Activated CD8-positive, alpha-beta memory T cell treated with anti-CD3 and anti-CD28 coated beads for 4 hours (primary cell): ENCODE measurements at regions not wholly inside any gene's neighbourhood (a gene's known extent, or its start where the extent isn't known, plus 50 kb on each side); places are given as distances from the start of the nearest gene placed in this dataset.

Experiments used
- DNase-seq, 2 donors: peaks; one replicate each; pipeline ENCODE4 v3.0.0-alpha.2; 2020; ENCODE audit warnings: low read depth in 2 of 2

DNA sequence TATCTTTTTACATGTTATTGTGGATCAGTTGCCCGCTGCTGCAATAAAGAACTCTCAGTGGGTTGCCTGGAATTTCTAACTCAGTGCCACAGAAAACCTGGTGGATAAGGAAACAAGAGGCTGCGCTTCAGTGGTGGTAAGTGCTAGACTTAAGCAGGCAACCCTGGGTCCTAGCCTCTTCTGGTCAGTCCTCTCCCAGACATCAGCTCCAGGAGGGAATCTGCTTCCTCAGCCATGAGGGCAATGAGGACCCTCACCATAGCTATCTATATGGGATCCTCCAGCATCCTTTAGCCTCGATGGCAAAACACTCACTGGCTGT lies 490.7 kb upstream of the SULF2 start:
- DNase-seq: no peak

DNA sequence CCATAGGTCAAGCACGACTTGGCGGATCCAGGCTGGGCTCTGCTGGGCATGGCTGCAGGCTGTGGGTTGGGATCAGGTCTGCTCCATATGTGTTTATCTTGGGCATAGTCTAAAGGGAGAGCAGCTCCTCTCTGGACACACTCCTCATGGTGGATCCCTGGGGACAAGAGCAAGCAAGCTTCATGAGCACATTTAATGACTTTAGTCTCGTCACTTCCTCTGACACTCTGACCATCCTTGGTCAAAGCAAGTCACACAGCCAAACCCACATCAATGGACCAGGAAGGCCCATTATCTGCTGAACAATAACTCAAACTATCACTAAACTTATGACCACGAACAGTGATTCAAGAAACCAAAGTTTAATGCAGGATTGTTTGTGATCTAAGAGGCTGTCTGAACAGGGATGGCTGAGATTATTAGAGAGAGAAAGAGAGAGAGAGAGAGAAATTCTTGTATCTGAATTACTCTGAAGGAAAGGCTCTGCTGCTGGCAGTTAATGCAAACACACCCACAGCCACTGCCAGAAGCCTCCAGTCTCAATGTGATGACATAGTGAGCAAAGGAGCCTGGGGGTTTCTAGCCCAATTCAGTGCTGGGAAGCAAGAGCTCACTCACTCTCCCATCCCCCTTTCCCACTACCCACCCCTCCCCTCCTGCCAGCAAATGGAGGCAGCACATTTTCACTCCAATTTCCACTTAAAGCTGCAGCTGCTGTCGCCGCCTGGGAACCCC lies 490.2 kb upstream of the SULF2 start:
- DNase-seq: no peak

DNA sequence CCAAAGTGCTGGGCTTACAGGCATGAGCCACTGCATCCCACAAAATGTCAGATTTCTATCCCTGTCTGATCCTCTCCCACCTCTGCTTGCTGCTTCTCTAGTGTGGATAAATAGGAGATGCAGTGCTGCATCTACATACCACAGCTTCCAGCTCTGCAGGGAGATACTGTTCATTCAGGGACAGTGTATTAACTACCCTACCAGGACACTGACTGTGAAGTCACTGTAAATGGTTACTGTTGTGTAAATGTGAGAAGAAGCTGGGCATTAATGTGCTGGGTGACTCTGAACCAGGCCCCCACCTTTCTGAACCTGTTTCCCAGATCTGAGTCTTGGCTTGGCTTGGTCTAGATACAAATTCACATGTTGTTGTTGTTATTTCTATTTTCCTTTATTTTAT lies 488.6 kb upstream of the SULF2 start:
- no peak for DNase-seq

DNA sequence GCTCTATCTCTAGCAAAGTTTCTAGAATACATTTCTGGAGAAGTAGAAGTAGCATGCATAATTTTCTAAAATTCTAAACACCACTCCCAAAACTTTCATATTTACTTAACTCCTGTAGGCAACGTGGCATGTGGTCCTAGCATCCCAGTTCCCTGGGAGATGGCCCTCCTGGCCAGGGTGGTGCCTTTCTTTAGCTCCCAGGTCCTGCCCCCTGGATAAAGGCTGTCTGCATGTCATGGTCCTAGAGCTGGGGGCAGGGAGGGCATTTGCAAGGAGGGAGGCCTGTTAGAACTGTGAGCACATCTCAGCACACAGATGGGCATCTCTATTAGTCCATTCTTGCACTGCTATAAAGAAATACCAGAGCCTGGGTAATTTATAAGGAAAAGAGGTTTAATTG lies 485.6 kb upstream of the SULF2 start:
- DNase-seq: no peak

DNA sequence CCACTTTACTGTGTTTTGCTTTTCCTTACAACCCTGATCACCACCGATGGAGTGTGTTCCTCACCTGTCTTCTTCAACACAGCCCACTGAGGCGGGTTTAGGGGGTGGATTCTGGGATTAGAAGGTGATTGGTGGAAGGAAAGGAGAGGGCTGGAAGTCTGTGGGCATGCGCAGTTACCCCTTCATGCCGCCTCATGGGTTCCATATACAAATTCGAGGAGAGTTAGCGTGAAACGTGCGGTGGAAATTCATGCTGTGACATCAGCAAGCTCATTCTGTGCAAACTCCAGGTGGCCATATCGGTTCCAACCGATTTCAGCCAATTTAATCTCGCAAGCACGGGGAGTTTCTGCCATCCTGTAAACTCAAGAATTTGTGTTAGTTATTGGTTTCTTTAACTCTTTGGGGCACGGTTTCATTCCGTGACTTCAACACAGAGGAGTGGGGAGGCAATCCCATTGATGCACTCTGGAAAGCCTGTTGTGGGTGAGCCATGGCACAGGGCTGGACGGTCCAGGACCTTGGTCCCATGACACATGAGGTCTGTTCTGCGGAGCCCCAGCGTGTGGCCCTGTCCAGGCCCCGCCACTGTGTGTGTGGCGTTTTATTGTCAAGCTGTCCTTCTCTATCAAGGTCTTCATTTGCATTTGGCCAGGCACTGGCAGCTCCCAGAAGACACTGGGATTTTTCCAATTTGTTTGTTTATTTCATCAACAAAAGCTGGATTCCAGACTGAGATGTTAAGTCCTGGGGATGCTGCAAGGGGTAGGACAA lies 482.8 kb upstream of the SULF2 start:
- no peak for DNase-seq

DNA sequence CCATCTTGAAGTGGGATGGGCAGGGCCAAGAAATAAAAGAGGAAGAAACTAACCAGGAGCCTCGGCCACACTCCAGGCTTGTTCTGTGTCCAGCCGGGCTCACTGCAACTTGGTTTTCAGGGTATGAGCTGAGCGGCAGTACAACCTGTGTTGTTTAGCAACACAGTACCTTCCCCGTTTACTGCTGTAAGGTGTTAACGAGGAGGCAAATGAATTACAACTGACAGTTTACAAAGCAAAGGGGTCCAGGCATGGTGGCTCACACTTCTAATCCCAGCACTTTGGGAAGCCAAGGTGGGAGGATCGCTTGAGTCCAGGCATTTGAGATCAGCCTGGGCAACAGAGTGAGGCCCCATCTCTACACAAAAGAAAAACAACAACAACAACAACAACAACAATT lies 481.3 kb upstream of the SULF2 start:
- DNase-seq: no peak

DNA sequence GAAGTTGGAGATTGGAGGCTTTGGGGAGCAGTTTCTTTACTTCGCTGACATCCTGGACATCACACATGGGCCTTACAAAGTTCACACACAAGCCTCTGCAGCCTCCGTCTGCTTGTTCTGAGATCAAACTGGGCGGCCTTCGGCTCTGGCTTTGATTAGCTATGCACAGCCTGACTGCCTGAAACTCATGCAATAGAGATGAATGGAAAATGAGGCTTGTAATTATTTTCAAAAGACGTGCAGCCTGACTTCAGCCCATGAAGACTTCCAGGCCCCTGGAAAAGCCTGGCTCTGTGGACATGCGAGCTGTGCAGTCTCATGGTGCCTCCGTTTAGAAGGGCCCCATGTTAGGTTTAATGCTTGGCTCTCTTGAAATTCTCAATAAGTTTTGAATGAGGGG lies 480.5 kb upstream of the SULF2 start:
- no peak for DNase-seq

DNA sequence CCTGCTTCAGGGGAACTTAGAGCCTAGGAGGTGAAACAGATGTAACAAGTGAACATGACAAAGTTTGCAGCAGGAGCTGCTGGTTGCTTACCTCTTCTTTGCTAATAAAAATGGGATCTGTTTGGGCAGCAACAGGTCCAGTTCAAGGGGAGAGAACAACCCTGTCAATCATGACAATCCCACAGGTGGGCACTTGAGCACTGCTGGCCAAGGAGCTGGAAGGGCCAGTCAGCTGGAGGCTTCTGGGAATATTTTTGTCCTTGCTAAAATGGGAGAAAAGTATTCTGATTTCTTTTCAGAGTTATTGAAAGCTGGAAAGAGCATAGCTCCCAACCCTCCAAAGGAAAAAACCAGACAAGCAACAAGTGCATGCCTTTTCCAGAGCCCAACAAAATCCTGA lies 477.7 kb upstream of the SULF2 start:
- no peak for DNase-seq

DNA sequence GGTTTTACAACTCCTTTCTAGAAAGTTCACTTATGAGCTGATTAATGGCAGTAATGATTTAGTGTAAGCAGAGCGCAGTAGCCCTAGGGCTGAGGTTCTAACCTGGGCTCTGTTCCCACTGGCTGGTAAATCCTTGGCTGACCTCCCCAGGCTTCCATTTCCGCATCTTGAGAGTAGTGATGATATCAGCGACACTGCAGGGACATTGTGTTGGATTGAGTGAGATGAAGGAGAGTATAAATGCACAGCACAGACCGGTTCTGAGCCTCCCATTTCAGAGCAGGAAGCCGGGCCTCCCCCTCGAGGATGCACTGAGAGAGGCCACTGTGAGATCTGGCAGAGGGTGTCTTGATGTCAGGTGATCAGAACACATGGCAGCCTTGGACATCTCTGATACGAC lies 477.2 kb upstream of the SULF2 start:
- no peak for DNase-seq

DNA sequence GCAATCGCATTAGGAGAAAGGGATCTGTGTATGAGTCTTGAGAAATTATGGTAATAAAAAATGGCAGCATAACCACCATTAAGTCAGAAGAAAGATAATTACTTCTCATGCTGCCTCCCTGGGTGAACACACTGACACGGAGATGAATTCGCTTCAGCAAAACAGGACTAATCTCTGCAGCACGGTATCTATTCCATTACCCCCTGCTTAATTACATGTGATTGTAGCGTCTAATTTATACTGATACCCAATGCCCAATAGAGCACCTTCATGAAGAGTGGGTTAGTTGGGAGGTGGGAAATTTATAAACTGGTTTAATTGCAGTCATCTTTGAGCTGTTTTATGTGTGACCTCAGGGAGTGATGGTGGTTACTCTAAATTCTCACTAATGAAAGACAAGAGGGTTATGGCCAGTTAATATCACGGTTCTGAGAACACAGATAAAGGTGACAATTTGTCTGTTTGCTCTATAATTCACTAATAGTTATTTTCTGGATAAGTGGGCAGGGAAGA lies 476.2 kb upstream of the SULF2 start:
- DNase-seq: no peak

DNA sequence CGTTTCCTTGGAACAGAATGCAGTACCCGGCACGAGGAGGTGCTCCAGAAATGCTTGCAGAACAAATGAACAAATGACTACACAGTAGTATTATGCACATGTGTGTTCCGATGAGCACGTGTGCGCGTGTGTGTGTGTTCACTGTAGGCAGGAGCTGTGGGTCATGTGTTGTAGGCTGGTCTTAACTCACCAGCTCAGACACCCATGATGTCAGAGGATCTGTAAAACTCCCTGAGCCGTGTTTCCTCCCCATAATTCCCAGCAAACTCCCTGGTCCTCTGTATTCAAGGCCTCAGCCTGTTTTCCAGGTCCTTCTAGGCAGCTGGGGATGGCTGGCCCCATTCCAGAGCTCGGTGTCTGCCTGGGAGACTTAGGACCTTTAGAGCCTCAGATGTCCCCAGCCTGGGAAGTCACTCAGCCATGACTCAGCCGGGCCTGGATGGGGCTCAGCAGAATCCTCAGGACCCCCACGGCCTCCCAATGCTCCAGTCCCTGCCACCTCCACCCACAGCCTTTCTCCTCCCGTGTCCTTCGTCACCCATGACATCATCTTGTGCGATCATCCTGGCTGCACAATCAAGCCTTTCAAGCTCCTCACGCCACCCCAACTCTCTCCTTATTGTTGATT lies 475.0 kb upstream of the SULF2 start:
- DNase-seq: no peak

DNA sequence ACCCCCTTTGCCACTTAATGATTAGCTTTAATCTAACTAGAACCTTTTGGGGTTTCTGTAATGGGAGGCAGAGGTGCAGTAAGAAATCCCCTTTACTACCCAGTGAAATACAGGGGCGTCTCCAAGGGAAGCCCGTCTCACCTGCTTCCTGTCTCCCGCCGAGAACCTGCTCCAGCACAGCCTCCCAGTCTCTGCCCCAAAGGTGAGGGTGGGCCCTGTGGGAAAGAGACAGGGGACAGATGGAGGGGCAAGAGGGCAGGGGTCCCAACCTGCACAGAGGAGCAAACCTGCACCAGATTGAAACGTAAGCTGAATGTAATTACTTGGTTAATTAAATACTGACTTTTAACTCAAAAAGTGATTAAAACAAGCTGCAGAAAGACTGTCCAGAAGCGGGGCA lies 474.2 kb upstream of the SULF2 start:
- DNase-seq: no peak

DNA sequence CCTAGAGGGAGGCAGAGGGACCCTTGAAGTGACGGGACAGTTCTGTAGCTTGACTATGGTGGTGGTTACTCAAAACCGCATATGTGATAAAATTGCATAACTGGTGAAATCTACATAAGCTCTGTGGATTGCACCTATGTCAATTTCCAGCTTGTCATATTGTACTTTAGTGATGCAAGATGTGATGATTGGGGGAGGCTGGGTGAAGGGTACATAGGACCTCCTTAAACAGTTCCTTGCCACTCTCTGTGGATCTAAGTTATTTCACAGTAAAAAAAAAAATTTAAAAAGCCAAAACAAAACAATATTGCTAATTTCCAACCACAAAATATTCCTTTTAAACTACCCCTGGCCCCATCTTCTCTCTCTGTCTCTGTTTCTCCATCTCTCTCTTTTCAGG lies 472.6 kb upstream of the SULF2 start:
- no peak for DNase-seq

DNA sequence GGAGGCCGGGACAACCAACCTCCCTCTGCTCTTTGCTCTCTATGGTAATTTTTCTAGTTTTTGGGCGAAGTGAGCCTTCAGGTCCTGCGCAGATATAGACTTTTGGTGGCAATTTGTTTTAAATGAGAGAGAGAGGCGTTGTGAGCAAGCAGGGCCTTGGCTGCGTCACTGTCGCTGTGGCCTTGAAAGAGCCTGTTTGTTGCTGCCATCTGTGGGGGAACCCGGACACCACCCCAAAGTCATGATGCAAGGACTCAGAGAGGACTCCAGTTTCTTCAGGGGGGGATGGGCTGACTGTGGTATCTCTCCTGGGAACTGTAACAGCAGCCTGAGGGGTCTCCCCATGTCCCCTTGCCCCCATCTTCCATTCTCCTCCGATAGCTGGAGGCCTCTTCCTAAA lies 462.7 kb upstream of the SULF2 start:
- DNase-seq: no peak

DNA sequence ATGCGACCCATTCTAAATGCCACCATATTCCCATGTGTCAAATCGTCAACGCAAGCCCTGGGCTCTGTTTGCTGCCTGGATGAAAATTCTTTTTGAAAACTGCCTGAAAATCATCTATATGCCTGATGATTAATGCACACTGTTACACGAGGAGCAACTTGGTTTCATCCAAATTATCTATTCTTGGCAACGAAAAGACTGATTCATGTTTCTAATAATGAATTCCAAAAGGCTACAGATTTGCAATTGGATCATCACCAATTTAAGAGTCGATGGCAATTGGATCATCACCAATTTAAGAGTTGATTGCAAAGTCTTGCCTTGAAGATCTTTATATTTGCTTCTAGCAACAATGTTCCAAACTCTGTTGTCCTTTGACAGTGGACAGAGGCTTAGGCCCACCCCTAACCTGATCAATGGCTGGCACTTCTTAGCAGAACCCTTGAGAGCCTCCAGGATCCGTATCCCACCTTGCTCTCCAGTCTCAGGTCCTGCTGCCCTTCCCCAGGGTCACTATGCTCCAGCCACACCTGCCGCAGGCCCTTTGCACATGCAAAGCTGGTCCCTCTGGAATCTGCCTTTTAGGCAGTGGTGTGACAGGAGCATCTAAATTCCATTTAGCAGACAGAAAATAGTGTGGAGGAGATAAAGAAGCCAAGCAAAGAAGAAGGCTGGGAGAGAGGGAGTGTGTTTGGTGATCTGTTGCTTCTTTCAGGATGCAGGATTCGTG lies 460.9 kb upstream of the SULF2 start:
- DNase-seq: no peak

DNA sequence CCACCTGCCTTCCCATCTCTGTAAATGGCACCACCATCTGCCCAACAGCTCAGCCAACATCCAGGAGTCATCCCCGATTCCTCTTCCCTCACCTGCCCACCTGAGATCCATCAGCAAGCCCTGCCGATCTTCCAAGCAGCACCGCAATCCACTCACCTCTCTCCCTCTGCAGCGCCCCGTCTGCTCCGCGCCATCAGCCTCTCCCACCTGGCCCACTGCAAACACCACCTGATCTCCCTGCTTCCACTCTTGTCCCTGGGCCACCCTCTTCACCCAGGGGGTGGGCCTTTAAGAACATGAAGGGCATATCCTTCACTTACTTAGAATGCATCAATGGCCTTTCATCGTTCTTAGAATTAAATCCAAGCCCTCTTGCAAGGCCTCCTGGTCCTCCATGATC lies 457.3 kb upstream of the SULF2 start:
- no peak for DNase-seq

DNA sequence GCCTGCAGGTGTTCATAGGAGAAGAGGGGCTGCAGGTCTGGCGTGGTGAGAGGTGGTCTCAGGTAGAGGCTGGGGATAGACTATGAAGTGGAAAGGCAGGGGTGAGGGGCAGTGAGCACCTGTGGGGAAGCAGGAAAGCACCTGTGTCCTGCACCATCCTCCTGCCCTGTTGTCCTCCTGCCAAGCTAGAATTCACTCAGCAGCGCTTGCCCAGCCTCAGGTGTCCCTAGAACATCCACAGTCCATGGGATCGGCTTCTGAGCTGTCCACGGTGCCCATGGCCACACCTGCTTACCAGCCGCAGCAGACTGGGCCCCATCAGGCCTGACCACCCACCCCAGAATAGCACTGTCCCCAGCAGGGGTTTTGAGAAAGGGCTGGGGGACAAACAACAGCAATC lies 456.2 kb upstream of the SULF2 start:
- DNase-seq: no peak

DNA sequence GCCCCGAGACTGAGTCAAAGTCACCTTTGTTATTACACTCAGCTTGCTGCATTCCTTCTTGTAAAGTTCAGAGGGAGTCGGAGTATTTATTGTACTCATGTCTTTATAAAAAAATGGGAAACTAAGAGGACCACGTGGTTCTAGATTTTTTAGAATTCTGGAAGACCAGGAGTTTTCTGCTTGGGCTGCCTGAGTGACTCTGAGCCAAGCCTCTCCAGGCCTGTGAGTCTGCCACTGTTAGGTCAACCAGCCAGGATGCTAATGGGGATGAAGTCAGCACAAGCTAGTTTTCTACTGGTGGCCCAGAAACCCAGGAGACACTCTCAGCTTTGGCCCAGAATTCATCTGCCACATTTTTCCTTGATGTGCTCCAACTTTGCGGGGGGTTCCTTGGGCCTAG lies 453.5 kb upstream of the SULF2 start:
- DNase-seq: no peak

DNA sequence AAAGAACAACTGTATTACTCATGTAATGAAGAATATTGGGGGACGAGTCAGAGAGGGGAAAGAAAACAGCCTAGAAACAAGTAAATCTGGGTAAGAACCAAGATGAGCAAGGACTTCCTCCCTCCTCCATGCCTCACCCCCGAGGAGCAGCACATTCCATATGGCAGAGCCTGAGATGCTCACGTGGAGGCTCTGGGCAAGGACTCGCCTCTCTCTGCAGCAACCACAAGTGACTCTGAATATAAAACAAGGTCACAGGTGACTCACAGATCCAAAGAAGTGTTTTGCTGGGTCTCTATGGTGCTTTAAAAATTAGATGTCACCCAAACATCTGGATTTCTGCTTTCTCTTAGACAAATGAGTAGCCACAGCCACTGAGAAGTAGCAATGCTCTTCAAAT lies 453.0 kb upstream of the SULF2 start:
- no peak for DNase-seq

DNA sequence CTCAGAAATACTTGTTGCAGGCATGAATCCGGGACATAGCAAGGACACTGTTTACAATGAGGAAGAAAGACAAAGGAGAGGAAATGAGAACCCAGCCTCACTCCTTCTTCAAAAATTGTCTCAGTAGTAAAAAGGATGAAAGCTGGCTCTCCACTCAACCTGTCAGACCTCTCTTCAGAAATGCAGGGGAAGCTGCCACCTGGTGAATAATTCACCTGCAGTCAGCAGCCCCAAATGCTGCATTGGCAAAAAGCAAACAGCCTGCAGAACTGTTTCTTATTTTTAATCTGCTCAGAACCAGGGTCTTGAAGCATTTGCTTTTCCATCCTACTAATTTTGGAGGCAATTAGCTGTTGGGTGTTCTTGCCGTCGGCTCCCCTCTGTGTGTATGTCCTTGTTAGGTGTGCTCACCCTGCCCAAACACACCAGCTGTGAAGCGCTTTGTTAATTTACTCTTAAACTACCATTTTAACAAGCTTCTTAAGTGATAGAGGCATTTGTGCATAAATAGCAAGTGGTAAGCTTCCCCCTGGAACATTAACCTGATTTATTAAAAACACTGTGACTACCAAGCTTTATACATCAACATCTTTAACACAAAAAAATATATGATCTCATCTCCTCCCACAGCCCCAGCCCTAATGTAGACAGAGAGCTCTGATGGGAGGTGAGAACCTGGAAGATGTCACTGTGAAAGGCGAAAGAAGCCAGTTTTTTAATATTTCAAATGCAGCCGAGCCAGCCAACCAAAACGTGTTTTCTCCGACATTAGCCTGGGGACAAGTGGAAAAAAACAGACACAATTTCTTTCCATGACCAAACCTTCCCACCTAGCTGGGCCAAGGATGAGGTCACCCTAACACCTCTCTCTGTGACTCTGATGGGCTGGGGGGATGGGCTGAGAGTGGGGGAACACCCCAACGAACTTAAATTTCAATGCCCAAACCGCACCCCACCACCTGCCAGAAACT lies 451.0 kb upstream of the SULF2 start:
- no peak for DNase-seq

DNA sequence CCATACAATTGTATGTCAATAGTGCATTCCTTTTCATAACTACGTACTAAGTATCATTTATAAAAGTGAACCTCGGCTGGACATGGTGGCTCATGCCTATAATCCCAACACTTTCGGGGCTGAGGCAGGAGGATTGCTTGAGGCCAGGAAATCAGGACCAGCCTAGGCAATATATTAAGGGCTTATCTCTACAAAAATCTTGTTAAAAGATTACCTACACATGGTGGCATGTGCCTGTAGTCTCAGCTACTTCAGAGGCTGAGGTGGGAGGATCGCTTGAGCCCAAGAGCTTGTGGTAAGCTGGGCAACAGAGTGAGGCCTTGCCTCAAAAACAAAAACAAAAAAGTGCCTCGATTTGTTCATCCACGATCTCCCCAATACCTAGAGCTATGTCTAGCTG lies 449.7 kb upstream of the SULF2 start:
- DNase-seq: no peak
